GM19239 (cell line): ENCODE measurements at regions not wholly inside any gene's neighbourhood (a gene's known extent, or its start where the extent isn't known, plus 50 kb on each side); places are given as distances from the start of the nearest gene placed in this dataset.

Experiments used
- DNase-seq: peaks from one replicate; pipeline ENCODE4 v3.0.0; 2011; ENCODE audit warnings: low spot score; ENCODE audit not compliant: insufficient read length
- FAIRE-seq: peaks from 2 replicates; lab custom pipeline; 2011; peaks lifted over from hg19 to GRCh38; lab: Jason Lieb, UNC

DNA sequence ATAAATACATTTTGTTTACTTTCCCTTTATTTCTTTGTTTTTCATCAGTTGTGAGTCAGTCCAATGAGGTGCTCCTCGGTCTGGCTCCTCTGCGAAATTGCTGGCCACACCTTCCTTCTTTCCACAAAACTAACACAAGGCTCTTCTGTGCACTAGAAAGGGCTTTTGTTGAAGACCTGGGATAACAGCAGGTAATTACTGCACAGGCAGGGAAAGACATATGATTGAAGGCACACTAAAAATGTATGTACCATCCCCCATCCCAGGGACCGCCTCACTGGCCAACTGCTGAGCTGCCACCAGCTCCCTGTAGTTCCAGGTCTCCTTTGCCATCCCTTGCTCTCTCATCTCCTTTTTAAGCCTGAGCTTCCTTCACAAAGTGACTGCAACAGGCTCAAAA, 180.5 kb downstream of the EFNB2 start:
- FAIRE-seq (no peak), DNase-seq (no peak)

DNA sequence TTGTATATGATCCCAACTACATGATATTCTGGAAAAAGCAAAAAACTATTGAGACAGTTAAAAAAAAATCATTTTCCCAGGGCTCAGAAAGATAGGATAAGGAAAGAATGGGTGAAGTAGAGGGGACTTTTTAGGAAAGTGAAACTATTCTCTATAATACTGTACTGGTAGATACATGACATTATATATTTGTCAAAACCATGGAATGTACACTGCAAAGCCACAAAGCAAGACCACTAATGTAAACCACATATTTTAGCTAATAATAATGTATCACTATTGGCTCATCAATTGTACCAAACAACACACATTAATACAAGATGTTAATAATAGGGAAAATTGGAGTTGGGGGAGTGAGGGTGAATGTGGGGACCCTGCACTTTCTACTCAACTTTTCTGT, 182.6 kb downstream of the EFNB2 start:
- FAIRE-seq (no peak), DNase-seq (no peak)

DNA sequence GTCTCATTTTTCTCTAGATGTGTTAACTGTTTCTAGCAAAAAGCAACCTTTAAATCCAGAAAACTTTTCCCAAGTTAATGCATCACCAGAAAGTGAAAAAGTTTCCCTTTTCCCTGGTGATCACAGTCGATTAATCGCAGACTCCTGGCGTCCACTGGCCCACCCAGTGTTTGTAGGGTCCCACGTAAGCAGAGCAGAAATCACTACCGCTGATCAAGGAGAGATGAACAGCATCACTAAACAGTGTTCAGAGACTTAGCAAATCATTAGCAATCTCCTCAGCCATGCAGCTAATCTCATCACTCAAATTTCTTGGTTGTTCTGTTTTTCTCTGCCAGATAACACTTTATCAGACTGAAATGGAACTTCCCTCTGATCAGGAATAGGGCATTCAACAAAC, 184.2 kb downstream of the EFNB2 start:
- no peak for FAIRE-seq
- DNase-seq, result no peak

DNA sequence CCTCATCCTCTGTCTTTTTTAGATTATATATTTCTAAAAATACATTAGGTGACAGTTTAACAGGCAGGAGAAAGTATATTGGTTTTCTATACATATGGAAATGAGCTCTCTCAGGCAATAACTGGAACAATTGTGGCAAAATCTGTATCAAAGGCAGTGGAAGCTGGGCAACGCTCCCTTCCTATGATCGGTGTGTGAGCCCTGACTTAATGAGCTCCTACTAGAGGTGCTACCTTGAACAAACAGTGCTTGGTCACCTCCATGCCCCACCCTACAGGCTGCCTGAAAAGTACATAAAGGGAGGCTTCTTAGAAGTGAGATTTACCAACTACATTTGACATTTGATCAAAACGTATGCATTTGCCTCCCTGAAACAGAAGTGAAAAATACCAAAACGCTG, 185.3 kb downstream of the EFNB2 start:
- FAIRE-seq, result no peak
- no peak for DNase-seq

DNA sequence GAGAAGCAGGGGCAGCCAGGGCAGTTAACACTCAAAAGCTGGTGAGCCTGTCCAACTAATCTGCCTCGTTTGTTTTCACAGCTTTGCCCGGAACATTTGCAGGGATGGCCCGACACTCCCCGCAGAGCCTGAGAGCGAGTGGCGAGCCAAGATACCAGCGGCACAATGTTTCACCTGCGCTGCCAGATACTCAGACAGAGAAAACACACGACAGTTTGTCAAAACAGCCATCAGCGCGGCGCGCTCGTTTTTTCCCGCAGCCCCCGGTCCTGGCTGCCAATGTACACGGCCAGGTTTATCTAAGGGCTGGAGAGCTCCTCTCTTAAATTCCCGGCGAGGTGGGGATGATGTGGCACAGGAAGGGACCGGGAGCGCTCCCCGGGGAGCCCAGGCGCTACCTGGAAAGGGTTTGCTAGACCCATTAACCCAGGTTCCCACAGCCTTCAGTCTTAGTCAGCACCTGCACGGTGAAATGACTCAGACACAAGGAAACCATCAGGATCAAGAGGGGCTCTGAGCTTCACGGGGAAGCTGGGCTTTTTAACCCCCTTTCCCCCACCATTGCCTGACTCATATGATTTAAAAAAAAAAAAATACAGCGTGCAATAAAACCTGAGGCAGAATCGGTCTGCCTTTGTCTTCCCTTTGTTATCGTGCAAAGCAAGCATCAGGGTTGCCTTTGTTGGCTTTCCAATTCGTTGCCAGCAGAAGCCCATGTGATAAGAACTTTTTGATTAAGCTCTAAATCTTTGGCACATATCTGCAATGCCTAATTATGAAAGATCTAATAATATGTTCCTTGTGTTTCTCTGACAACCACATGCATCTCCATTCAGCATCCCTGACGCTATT, 186.2 kb downstream of the EFNB2 start:
- FAIRE-seq (no peak), DNase-seq (no peak)

DNA sequence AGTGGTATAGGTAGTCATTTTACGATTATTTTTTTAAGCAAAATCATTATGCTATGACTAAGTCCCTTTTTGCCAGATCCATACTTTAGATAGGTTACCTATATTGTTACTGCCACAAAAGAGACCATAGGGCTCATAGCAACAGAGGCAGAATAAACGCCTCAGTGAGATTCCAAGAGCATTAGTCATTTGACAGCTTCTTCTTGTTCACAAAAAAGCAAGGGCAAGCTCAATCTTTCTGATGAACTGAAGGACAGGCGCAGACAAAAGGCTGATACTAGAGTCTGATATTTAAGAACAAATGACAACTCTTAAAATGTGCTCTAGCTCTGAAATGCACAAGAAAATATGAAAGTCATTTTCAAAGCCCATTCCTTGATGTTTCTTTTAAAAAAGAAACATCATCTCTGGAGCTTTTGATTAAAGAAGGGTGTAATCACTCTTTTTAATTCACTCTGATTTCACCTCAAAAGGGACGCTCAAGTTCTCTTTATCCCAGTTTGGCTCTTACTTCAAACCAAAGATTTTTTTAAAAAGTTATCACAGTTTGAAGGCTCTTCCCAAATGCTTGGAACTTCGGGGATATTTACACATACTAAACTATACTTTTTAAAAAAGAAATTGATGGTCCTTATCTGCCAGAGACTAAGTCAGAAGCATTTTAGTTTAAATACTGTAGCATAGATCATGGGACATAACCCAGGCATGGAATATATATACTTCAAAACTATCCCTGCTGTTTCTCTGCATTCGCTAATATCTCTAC, 187.2 kb downstream of the EFNB2 start:
- DNase-seq, result no peak

DNA sequence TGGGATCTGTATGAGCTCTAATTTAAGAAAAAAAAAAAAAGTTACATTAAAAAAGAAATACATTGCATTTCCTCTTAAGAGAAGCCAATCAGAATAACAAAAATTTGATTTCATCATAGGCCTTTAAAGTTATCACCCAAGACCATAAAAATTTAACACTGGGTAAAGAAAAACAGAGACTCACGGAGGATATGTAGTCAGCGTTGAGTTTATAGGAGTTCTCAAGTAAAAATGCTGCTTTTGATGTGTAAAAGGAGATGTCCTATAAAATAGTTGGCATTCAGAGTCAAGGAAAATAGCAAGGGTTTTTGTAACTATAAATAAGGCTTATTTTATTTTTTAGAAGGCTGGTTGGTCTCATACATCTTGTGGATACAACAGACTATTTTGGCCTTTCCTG, 191.1 kb downstream of the EFNB2 start:
- FAIRE-seq (no peak), DNase-seq (no peak)

More for the DNA sequence above, 187.2 kb downstream of the EFNB2 start:
- FAIRE-seq, result no peak

DNA sequence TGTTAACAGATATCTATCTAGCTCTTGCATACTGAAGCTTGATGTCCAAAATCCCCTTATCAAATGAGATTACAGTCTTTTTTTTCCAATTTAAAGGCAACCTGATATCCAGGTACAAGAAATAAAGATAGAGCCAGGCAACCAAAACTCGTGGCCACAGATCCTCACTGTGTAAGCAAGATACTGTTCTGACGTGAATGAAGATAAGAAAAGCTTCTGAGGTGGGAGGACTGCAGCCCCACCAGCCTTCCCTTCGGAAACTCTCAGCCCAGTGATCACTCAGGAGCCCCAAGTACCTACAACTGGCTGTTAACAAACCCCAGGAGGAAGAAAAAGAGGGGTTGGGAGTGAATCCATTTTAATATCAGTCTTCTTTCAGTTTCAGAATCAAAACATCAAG, 191.6 kb downstream of the EFNB2 start:
- DNase-seq (no peak), FAIRE-seq (no peak)

DNA sequence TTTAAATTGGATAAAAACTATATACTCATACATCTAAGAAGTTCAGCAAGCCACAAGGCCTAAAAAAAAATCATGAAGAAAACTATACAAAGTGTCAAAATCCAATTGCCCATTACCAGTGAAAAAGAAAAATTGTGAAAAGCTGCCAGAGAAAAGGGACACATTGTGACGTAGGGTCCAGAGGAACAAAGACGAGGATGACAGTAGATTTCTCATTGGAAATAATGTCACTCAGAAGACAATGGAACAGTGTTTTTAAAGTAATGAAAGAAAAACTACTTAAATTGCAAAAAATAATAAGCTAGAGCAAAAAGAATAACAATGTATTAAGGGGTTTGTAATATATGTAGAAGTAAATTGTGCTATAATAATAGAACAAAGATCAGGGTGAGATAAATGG, 195.2 kb downstream of the EFNB2 start:
- FAIRE-seq (no peak), DNase-seq (no peak)

DNA sequence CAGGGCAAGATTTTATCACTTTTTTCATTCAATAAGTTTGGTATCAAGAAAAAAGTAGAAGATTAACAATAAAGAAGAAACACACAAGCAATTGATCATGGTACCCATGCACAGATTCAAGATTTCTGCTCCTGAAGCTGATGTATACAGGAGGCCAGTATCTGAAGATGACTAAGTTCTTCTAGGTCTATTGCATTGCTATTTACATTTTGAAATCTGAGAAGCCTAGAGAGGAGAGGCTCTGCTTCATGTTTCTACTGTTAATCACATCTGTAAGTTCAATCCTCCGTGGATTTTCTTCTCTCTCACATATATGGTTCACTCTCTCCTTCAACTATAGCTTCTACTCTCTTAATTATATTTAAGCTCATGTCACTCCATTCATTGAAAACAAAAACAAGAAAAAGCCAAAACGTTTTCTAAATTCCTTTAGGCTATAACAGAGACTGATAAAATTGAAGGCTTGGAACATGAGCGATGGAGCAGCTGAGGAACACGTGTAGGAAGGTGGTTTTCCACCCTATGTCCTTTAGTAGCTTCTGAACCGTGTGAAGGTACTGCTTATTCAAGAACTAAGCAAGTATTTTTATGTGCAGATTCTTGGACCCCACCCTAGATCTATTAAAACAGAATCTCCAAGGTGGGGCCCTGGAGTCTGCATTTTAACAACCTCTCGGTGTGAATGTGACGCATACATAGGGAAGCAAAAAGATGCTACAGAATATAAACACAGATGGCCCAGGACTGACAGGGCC, 198.2 kb downstream of the EFNB2 start:
- DNase-seq, result no peak
- no peak for FAIRE-seq

DNA sequence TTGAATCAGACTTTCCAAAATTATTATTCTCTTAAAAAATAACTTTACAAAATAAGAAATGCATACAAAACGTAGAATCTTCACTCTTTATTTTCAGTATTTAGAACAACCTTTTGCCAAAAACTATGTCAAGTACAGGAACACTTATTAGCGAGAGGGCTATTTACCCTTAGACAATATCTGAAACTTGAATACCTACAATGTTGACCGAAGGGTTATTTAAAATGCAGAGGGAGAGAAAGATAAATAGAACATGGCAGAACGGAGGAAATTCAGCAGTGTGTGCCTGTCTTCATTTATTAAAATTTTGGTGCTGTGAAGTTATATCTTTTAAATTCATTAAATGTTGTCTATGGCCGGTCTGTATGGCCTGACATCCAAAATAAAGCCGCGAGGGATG, 198.8 kb downstream of the EFNB2 start:
- DNase-seq (no peak), FAIRE-seq (no peak)

DNA sequence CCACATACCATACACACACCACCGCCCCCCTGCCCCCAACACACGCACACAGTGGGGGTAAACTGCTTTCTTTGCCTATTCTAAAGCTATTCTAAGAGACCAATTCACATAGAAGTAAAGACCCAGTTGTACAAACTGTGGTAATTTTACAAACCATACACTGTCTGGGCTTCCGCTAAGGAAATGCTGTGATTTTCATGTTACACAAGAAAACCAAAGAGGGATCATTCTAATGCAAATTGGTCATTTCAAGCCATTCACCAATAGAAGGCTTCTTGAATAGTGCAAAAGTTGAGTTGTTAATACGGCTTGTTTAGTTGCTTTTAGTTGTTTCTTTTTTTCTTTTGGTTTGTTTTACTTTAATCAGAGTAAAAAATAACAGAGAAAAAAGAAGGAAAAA, 202.8 kb downstream of the EFNB2 start:
- DNase-seq (no peak), FAIRE-seq (no peak)

DNA sequence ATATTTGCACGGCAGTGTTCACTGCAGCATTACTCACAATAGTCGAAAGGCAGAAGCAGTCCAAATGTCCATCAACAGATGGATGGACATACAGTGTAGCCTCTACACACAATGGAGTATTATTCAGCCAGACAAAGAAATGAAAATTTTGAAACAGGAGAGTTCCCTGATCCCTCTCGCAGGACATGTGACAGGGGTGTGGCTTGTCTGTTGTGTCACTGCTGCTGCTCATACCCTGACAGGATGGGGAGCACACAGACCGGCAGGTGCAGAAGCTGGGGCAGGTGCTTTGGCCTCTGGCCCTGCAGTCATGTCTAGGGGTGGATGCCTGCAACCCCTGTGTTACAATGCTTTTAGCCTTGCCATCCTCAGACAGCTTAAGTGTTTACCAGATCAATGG, 204.3 kb downstream of the EFNB2 start:
- DNase-seq (no peak), FAIRE-seq (no peak)

DNA sequence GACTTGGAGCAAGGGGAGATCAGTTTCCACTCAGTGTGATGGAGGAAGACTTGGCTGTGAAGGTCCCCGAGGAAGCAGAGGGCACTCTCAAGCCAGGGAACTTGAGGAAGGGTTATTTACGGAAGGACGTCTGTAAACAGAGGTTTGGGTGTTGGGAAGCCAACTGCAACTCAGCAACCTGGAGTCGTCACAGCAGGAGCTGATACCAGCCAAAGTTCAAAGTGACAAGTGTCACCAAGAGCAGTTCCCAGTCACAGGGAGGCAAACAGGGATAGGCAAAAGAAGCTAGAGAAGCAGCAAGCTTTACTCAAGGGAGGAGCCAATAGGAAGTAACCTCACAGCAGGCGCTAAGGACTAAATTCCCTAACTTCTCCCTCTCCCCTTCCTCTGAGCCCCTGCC, 205.5 kb downstream of the EFNB2 start:
- no peak for FAIRE-seq
- DNase-seq, result no peak

DNA sequence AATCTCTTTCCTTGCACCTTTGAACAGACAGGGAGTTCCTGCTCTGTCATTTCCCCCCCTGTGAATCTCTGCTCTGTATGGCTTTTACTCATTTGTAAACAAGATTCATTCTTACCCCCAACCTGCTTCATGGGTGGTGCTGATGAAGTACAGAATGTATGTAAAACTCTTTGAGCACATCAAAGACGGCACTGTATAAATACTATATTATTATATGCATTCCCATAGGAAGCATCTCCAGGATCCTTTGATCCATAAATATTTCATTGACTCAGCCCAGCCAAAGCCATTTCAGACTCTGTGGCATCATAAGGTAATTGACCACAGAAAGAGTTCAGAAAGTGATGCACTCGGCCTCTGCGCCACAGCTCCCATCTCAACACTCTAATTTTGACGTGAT, 208.7 kb downstream of the EFNB2 start:
- DNase-seq, result no peak
- no peak for FAIRE-seq

DNA sequence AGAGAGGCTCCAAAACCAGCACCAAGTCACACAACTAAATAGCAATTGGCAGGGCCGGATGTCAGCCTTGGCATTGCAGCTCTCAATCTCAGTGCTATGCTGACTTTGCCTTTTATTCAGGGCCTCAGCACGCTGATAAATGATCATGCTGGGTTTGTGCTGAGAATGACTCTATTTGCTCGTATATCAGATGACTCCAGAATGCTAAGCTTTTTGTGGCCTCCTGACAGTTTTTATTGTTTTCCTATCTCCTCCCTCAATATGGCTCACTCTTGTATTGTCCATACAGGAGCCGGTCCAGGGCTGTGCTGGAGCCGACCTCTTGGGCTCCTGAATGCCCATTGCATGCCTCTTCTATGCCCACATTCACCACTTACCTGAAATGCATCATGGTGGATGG, 211.0 kb downstream of the EFNB2 start:
- no peak for FAIRE-seq
- DNase-seq, result no peak

DNA sequence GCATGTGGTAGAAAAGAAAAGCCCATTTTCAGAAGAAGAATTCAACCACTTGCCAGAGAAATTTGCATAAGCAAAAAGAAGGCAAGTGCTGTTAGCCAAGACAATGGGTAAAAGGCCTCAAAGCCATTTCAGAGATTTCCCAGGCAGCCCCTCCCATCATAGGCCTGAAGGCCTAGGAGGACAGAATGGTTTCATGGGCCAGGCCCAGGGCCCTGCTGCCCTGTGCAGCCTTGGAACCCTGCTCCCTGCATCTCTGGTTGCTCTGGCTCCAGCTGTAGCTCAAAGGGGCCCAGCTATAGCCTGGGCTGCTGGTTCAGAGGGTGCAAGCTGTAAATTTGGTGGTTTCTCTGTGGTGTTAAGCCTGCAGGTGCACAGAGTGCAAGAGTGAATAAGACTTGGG, 212.8 kb downstream of the EFNB2 start:
- no peak for FAIRE-seq

DNA sequence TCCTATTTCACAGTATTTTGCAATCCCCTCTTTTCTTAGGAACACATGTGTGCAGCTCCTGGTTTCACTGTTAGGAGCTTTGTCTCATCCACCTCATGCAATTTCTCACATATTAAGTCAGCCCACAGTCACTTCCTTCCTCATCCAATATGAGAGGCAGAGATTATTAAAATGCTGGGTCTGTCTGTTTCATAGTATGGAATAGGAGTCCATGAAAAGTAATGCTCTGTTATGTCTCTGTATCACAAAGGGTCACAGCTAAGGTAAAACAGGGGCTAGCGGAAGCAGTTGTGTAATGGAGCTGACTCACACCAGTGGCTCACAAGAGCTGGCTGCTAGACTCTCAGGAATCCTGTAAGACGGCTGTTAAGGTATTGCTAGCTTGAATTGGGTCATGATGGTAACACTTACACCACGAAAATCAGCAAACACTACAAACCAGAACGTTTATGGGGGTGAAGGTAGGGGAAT, 216.5 kb downstream of the EFNB2 start:
- no peak for FAIRE-seq
- DNase-seq, result no peak

More for the DNA sequence above, 212.8 kb downstream of the EFNB2 start:
- DNase-seq, result no peak

DNA sequence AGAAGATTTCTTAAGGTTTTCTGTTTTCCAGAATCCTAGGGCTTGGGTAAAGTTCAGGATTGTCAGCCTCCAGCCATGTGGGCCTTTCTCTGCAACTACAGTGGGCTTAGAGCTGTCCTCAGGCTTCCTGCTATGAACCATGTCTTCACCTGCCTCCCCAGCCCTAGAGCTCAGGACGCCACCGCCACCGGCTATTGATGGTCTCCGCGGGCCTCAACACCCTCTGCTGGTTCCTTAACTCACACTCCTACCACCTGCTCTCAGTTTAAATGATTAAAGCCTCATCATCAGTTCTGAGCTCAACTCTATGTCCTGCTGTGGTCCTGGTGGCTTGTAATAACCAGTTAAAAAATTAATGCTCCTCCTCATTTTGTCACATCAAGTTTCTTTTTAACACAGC, 221.0 kb downstream of the EFNB2 start:
- DNase-seq, result no peak
- FAIRE-seq, result no peak

DNA sequence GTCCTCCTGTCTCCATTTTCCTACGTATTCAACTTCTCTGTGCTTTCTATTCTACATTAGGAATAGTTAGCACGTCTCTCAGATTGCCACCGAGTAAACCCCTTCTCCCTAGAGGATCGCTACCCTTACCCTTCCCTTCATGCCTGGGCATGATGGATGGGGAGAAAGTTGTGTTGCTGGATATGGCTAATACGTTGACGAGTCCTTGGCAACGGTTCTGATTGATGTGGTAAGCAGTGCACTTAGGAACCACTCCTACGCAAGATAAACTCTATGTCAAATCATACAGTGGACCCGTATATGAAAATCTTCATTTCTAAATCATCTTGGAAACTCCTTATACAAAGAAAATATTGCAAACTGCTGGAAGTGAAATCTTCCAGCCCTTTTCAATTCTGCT, 224.5 kb downstream of the EFNB2 start:
- FAIRE-seq (no peak), DNase-seq (no peak)
